Spinal cord (tissue), 9 donors: ENCODE measurements at regions not wholly inside any gene's neighbourhood (a gene's known extent, or its start where the extent isn't known, plus 50 kb on each side); places are given as distances from the start of the nearest gene placed in this dataset.

Source experiments
- DNase-seq, 6 donors: peaks; one replicate each; pipeline versions ENCODE4 v3.0.0 to v3.0.0-alpha.2; 2013 to 2015; ENCODE audit warnings: low spot score in 6 of 6, low read depth in 4 of 6
- H3K27ac ChIP-seq: one replicate; pipeline ENCODE4 v1.5.1; 2013; ENCODE audit warnings: low read depth, low read length, control low read depth
- H3K27me3 ChIP-seq: one replicate; pipeline ENCODE4 v1.6.1; 2013; ENCODE audit warnings: low read length; ENCODE audit not compliant: control insufficient read depth, insufficient read depth
- H3K36me3 ChIP-seq: one replicate; pipeline ENCODE4 v1.6.1; 2013; ENCODE audit warnings: low read length; ENCODE audit not compliant: control insufficient read depth, insufficient read depth
- H3K4me1 ChIP-seq: one replicate; pipeline ENCODE4 v1.6.1; 2013; ENCODE audit warnings: low read length; ENCODE audit not compliant: control insufficient read depth, insufficient read depth
- H3K4me3 ChIP-seq: one replicate; pipeline ENCODE4 v1.5.1; 2013; ENCODE audit warnings: low read depth, low read length, control low read depth
- H3K9me3 ChIP-seq: one replicate; pipeline ENCODE4 v1.6.1; 2013; ENCODE audit warnings: low read length; ENCODE audit not compliant: control insufficient read depth, insufficient read depth
- WGBS: methylation state at CpG from one replicate; pipeline ENCODE4 v1.1.5; 2013; ENCODE audit warnings: missing lambda C conversion rate; ENCODE audit not compliant: insufficient coverage; 5-methylcytosine and 5-hydroxymethylcytosine counted together
- donor health status: healthy.

GRCh38 chr4:147332091-147332490 is 148.8 kb upstream of the EDNRA start:
- Histone ChIP-seq H3K27me3 (no peaks in the 10 kb centered on the region), H3K36me3 (no peaks in the 10 kb centered on the region), H3K4me1 (no peaks in the 10 kb centered on the region), H3K27ac (no peak overlapping the region), H3K4me3 (no peak overlapping the region), H3K9me3 (no peaks in the 10 kb centered on the region)
- DNase-seq, result peak in 1 of 6 donors; percentile 65
- WGBS, result no CpG with 5 or more reads among the region's 1 CpG

DNA sequence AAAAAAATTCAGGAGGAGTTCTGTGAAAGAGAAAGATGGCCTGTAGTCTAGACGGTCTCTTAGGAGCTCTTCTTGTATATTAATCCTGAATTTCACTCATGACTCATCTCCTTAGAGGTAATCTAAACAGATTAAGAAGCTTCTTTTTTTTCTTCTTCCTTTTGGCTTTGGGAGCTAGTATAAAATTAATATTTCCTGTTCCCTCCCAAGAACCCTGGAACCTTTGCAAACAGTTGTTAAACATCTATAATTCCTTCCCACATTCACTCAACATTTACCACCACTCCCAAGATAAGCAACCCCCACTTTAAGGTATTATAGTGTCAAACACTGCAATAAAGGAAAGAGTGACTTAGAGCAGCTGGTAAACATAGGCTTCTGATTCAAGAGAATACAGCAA is 146.4 kb upstream of the EDNRA start:
- no CpG with 5 or more reads among the region's 1 CpG for WGBS
- no peaks in the 10 kb centered on the region for H3K36me3 ChIP-seq
- no peak for DNase-seq
- no peak overlapping the region for H3K27ac ChIP-seq
- H3K4me1 ChIP-seq, result no peaks in the 10 kb centered on the region
- no peaks in the 10 kb centered on the region for H3K27me3 ChIP-seq
- no peaks in the 10 kb centered on the region for H3K9me3 ChIP-seq
- H3K4me3 ChIP-seq, result no peak overlapping the region

- no CpG with 5 or more reads among the region's 1 CpG for WGBS
- H3K27ac ChIP-seq, result no peak overlapping the region
These were observed 145.7 kb upstream of the EDNRA start for GRCh38 chr4:147335183-147335582.

GRCh38 chr4:147336252-147336651 is 144.6 kb upstream of the EDNRA start:
- Histone ChIP-seq H3K9me3 (no peaks in the 10 kb centered on the region), H3K4me1 (no peaks in the 10 kb centered on the region), H3K27ac (no peak overlapping the region), H3K36me3 (no peaks in the 10 kb centered on the region), H3K4me3 (no peak overlapping the region), H3K27me3 (no peaks in the 10 kb centered on the region)
- no peak for DNase-seq
- WGBS, result no CpG with 5 or more reads among the region's 2 CpGs

More at GRCh38 chr4:147335183-147335582, 145.7 kb upstream of the EDNRA start:
- Histone ChIP-seq H3K9me3 (no peaks in the 10 kb centered on the region), H3K36me3 (no peaks in the 10 kb centered on the region), H3K4me3 (no peak overlapping the region), H3K4me1 (no peaks in the 10 kb centered on the region), H3K27me3 (no peaks in the 10 kb centered on the region)
- no peak for DNase-seq

GRCh38 chr4:147339100-147339499 is 141.8 kb upstream of the EDNRA start:
- Histone ChIP-seq H3K4me3 (no peak overlapping the region), H3K36me3 (no peaks in the 10 kb centered on the region), H3K4me1 (no peaks in the 10 kb centered on the region), H3K27ac (no peak overlapping the region), H3K27me3 (no peaks in the 10 kb centered on the region), H3K9me3 (no peaks in the 10 kb centered on the region)
- no peak for DNase-seq
- WGBS, result 75% methylated on average over 1 of the region's 4 CpGs

- no CpG with 5 or more reads among the region's 1 CpG for WGBS
- DNase-seq, result no peak
- no peaks in the 10 kb centered on the region for H3K9me3 ChIP-seq
- no peaks in the 10 kb centered on the region for H3K4me1 ChIP-seq
- no peaks in the 10 kb centered on the region for H3K36me3 ChIP-seq
- H3K27ac ChIP-seq, result no peak overlapping the region
- no peaks in the 10 kb centered on the region for H3K27me3 ChIP-seq
- H3K4me3 ChIP-seq, result no peak overlapping the region
These were observed 140.8 kb upstream of the EDNRA start for GRCh38 chr4:147340111-147340510.

DNA sequence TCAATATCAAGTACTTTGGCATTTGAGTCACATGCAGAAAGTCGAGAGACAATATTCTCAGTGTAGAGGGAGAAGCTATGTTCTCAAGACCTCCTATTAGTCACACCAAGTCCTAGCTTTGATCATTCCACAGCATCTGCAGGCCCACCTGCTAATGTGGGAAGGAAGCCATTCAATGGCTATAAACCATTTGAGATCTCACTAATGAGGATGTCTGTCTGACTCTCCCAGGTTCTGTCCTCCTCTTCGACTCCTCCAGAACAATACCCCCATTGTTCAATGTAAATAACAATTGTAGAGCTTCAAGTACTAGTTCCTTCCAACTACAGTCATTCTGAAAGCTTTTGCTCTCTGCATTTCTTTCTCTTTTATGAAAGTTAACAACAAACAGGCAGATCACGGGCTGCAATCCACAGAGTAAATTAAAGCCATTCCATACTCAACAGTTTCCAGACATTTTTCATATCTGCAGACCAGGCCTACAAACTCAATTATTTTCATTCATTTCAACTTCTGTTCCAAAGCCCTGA is 140.2 kb upstream of the EDNRA start:
- Histone ChIP-seq H3K4me1 (no peaks in the 10 kb centered on the region), H3K27me3 (no peaks in the 10 kb centered on the region), H3K27ac (no peak overlapping the region), H3K4me3 (no peak overlapping the region), H3K36me3 (no peaks in the 10 kb centered on the region), H3K9me3 (no peaks in the 10 kb centered on the region)
- 50% methylated on average over 1 of the region's 3 CpGs for WGBS
- no peak for DNase-seq

- H3K4me3 ChIP-seq, result no peak overlapping the region
- no peaks in the 10 kb centered on the region for H3K9me3 ChIP-seq
- no peak for DNase-seq
- H3K4me1 ChIP-seq, result no peaks in the 10 kb centered on the region
- H3K36me3 ChIP-seq, result no peaks in the 10 kb centered on the region
- no CpG with 5 or more reads among the region's 1 CpG for WGBS
- no peak overlapping the region for H3K27ac ChIP-seq
- H3K27me3 ChIP-seq, result no peaks in the 10 kb centered on the region
These were observed 137.2 kb upstream of the EDNRA start for GRCh38 chr4:147343692-147344091.

- Histone ChIP-seq H3K4me3 (no peak overlapping the region), H3K27me3 (no peaks in the 10 kb centered on the region), H3K9me3 (no peaks in the 10 kb centered on the region), H3K4me1 (no peaks in the 10 kb centered on the region), H3K27ac (no peak overlapping the region), H3K36me3 (no peaks in the 10 kb centered on the region)
- DNase-seq, result no peak
- no CpG with 5 or more reads among the region's 1 CpG for WGBS
These were observed 135.2 kb upstream of the EDNRA start for GRCh38 chr4:147345662-147346061.

- WGBS, result 100% methylated on average over 3 of the region's 8 CpGs
- DNase-seq, result no peak
- Histone ChIP-seq H3K9me3 (no peaks in the 10 kb centered on the region), H3K27me3 (no peaks in the 10 kb centered on the region), H3K36me3 (no peaks in the 10 kb centered on the region), H3K27ac (no peak overlapping the region), H3K4me1 (no peaks in the 10 kb centered on the region), H3K4me3 (no peak overlapping the region)
These were observed 133.7 kb upstream of the EDNRA start for GRCh38 chr4:147347217-147347616.
